Smooth muscle cell of the brain vasculature (primary cell): ENCODE measurements at regions not wholly inside any gene's neighbourhood (a gene's known extent, or its start where the extent isn't known, plus 50 kb on each side); places are given as distances from the start of the nearest gene placed in this dataset.

ENCODE experiments used
- DNase-seq: peaks from one replicate; pipeline ENCODE4 v3.0.0-alpha.2; 2012; ENCODE audit warnings: low read depth, low spot score

GRCh38 chr6:91816335-91816734, 1229.5 kb upstream of the MAP3K7 start:
- no peak for DNase-seq

GRCh38 chr6:91813641-91814040, 1226.8 kb upstream of the MAP3K7 start:
- DNase-seq = no peak

GRCh38 chr6:91812596-91813274, 1225.9 kb upstream of the MAP3K7 start:
- peak; percentile 7 for DNase-seq

- DNase-seq = no peak
Observed at GRCh38 chr6:91804981-91805380, 1218.1 kb upstream of the MAP3K7 start.

- no peak for DNase-seq
Observed at GRCh38 chr6:91802431-91802830, 1215.6 kb upstream of the MAP3K7 start.

- DNase-seq = no peak
Observed at GRCh38 chr6:91796603-91797002, 1209.7 kb upstream of the MAP3K7 start.

GRCh38 chr6:91788501-91788900, 1201.6 kb upstream of the MAP3K7 start:
- no peak for DNase-seq

GRCh38 chr6:91786474-91787184, 1199.8 kb upstream of the MAP3K7 start:
- DNase-seq = no peak

GRCh38 chr6:91782802-91783201, 1195.9 kb upstream of the MAP3K7 start:
- no peak for DNase-seq

GRCh38 chr6:91781946-91782345, 1195.1 kb upstream of the MAP3K7 start:
- no peak for DNase-seq

- no peak for DNase-seq
Observed at GRCh38 chr6:91780270-91780669, 1193.4 kb upstream of the MAP3K7 start.

- DNase-seq = no peak
Observed at GRCh38 chr6:91761621-91762020, 1174.7 kb upstream of the MAP3K7 start.

GRCh38 chr6:91754691-91755090, 1167.8 kb upstream of the MAP3K7 start:
- no peak for DNase-seq

- no peak for DNase-seq
Observed at GRCh38 chr6:91751526-91751925, 1164.7 kb upstream of the MAP3K7 start.

- no peak for DNase-seq
Observed at GRCh38 chr6:91744566-91744965, 1157.7 kb upstream of the MAP3K7 start.

- no peak for DNase-seq
Observed at GRCh38 chr6:91743756-91744155, 1156.9 kb upstream of the MAP3K7 start.

GRCh38 chr6:91731939-91732338, 1145.1 kb upstream of the MAP3K7 start:
- DNase-seq = no peak

- no peak for DNase-seq
Observed at GRCh38 chr6:91730710-91731109, 1143.8 kb upstream of the MAP3K7 start.

GRCh38 chr6:91720324-91720723, 1133.5 kb upstream of the MAP3K7 start:
- DNase-seq = no peak

GRCh38 chr6:91719414-91719813, 1132.5 kb upstream of the MAP3K7 start:
- no peak for DNase-seq

- DNase-seq = no peak
Observed at GRCh38 chr6:91718198-91718597, 1131.3 kb upstream of the MAP3K7 start.

- no peak for DNase-seq
Observed at GRCh38 chr6:91717094-91717493, 1130.2 kb upstream of the MAP3K7 start.

- no peak for DNase-seq
Observed at GRCh38 chr6:91716361-91716760, 1129.5 kb upstream of the MAP3K7 start.
